Fibroblast of pulmonary artery (primary cell): ENCODE measurements at regions not wholly inside any gene's neighbourhood (a gene's known extent, or its start where the extent isn't known, plus 50 kb on each side); places are given as distances from the start of the nearest gene placed in this dataset.

ENCODE experiments used
- DNase-seq: peaks from one replicate; pipeline ENCODE4 v3.0.0-alpha.2; 2010; ENCODE audit warnings: low read depth
- H3K4me3 ChIP-seq: replicated peaks from 2 replicates; pipeline ENCODE4 v1.5.1; 2011; ENCODE audit warnings: low read depth, mild to moderate bottlenecking, control low read depth, low read length, moderate library complexity
- CTCF ChIP-seq: IDR thresholded peaks from 2 replicates; pipeline ENCODE4 v1.5.1; 2011; ENCODE audit warnings: mild to moderate bottlenecking, control low read depth, low read length, inconsistent platforms; ENCODE audit errors: missing control alignments

DNA sequence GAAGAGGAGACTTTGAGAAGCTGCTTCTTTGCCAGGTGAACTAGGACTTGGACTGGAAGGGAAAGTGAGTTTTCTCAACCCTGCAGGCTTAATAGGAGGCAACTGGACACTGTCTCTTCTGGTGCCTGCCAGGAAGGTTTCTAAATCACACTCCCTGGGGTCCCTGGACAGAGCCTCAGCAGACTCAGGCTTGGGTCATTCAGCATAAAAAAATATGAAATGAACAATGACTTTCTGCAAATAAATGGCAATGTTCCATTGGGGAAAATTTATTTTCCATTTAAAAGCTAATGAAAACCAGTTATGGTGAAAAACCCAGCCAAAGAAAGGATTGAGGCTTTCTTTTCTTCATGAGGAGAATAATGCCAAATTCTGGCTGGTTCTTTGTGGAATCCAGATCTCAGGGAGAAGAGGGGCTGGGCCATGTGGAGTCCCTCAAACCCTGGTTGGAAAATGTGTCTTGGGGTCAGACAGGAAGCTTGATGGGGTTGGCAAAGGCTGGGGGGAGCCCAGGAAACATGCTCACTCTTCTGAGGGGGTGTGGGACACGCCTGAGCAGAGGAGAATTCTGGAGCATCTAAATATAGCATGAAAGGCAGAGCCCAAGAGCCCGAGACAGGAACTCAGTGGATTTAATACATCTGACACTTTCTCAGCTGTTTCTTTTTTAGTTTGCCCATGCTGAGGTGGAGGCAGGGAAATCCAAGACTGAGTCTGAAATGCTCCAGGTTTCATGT lies 65.2 kb upstream of the EMX2 start:
- TF ChIP-seq CTCF, result no peak
- no peak overlapping the region for H3K4me3 ChIP-seq
- DNase-seq, result no peak

GRCh38 chr10:117476716-117477115 lies 65.8 kb upstream of the EMX2 start:
- no peak for TF ChIP-seq CTCF
- no peak overlapping the region for H3K4me3 ChIP-seq
- no peak for DNase-seq

DNA sequence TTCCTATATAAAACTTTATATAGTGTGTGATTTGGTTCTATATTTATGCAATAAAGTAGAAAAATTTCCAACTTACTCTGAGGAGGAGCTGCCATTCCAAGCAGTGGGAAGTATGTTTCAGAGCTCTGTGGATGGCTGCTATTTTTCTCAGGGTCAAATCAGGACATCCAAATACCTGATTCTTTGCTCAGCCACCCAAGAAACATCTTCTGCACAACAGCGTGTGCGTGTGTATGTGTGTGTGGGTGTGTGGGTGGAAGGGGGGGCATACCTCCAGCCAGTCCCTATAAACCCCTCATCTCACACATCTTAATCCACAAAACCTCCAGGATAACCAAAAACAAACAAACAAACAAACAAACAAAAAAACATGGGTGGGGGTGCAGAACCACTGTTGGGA lies 66.3 kb upstream of the EMX2 start:
- TF ChIP-seq CTCF, result no peak
- H3K4me3 ChIP-seq, result no peak overlapping the region
- no peak for DNase-seq

- no peak overlapping the region for H3K4me3 ChIP-seq
- DNase-seq, result no peak
- TF ChIP-seq CTCF, result no peak
Measured at GRCh38 chr10:117472872-117473271, 69.7 kb upstream of the EMX2 start.

DNA sequence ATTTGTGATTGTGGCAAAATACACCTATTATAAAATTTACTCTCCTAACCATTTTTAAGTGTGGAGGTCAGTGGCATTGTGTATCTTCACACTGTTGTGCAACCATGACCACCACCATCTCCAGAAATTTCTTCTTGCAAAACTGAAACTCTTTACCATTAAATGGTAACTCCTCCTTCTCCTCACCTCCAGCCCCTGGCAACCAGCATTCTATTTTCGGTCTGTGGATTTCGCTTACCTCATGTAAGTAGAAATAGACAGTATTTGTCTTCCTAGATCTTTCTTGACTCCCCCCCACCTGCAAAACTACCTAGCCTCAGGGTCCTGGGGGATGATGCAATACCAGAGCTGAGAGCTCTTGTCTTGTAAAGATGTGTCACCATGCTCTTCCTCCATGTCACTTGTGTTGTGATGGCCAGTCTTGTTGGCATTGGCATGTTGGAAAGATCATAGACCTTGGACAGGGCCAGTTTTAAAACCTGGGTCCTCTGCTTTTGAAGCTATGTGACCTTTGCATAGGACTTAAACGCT lies 71.1 kb upstream of the EMX2 start:
- no peak overlapping the region for H3K4me3 ChIP-seq
- no peak for DNase-seq
- TF ChIP-seq CTCF, result no peak

DNA sequence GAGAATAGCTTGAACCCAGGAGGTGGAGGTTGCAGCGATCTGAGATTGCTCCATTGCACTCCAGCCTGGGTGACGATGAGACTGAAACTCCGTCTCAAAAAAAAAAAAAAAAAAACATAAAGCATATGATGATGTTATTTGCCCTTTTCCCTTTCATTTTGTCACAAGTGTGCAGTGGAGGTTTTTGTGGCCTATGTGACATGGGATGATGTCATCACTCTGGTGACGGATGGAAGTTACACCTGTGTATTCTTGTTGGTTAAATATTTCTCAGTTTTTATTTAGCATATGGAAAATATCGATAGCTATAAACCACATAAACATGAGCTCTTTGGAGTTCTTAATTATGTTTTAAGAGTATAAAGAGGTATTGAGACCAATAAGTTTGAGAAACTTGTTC lies 71.8 kb upstream of the EMX2 start:
- DNase-seq, result no peak
- no peak overlapping the region for H3K4me3 ChIP-seq
- no peak for TF ChIP-seq CTCF

DNA sequence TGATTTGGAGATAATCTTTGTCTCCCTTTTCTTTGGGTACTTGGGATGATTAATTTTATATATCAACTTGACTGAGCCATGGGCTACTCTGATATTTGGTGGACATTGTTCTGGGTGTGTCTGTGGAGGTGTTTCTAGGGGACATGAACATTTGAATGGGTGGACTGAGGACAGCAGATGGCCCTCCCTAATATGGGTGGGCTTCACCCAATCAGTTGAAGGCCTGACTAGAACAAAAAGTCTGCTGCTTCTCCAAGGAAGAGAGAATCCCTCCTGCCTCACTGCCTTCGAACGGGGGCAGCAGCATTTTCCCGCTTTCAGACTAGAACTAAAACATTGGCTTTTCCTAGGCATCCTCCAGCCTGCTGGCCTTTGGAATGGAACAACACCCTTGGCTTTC lies 73.9 kb upstream of the EMX2 start:
- no peak for TF ChIP-seq CTCF
- DNase-seq, result no peak
- H3K4me3 ChIP-seq, result no peak overlapping the region
